Trophoblast cell (in vitro differentiated cells and primary cell): ENCODE measurements at regions not wholly inside any gene's neighbourhood (a gene's known extent, or its start where the extent isn't known, plus 50 kb on each side); places are given as distances from the start of the nearest gene placed in this dataset.

Experiments used
- DNase-seq, 2 donors: peaks; one replicate each; pipeline ENCODE4 v3.0.0-alpha.2; 2016
- H2AFZ ChIP-seq: 2 replicates; pipeline ENCODE4 v1.6.1; 2013; ENCODE audit warnings: low read length, moderate library complexity, mild to moderate bottlenecking; ENCODE audit not compliant: insufficient read depth, poor library complexity
- H2AK5ac ChIP-seq: 2 replicates; pipeline ENCODE4 v1.6.1; 2013; ENCODE audit warnings: mild to moderate bottlenecking, low read length
- H2BK120ac ChIP-seq: 2 replicates; pipeline ENCODE4 v1.6.1; 2013; ENCODE audit warnings: low read length, mild to moderate bottlenecking, moderate library complexity; ENCODE audit not compliant: insufficient read depth, poor library complexity
- H2BK12ac ChIP-seq: 2 replicates; pipeline ENCODE4 v1.6.1; 2013; ENCODE audit warnings: mild to moderate bottlenecking, low read length, moderate library complexity
- H2BK5ac ChIP-seq: 2 replicates; pipeline ENCODE4 v1.6.1; 2013; ENCODE audit warnings: low read length, low read depth, moderate library complexity, mild to moderate bottlenecking; ENCODE audit not compliant: poor library complexity
- H3K14ac ChIP-seq: 2 replicates; pipeline ENCODE4 v1.6.1; 2013; ENCODE audit warnings: mild to moderate bottlenecking, low read length
- H3K18ac ChIP-seq: 2 replicates; pipeline ENCODE4 v1.6.1; 2013; ENCODE audit warnings: mild to moderate bottlenecking, low read length
- H3K23ac ChIP-seq: 2 replicates; pipeline ENCODE4 v1.6.1; 2013; ENCODE audit warnings: low read length
- H3K27ac ChIP-seq: 2 replicates; pipeline ENCODE4 v1.5.1; 2013; ENCODE audit warnings: low read depth, mild to moderate bottlenecking, inconsistent platforms, low read length, moderate library complexity
- H3K27me3 ChIP-seq: 2 replicates; pipeline ENCODE4 v1.6.1; 2013; ENCODE audit warnings: inconsistent platforms, mild to moderate bottlenecking, low read length, moderate library complexity; ENCODE audit not compliant: insufficient read depth
- H3K36me3 ChIP-seq, 2 experiments: 1 replicate in 1 of 2; 2 replicates in 1 of 2; pipeline ENCODE4 v1.6.1; 2013; ENCODE audit warnings: low read length in 2 of 2, mild to moderate bottlenecking in 2 of 2, moderate library complexity in 1 of 2; ENCODE audit not compliant: insufficient read depth in 2 of 2, control insufficient read depth in 1 of 2
- H3K4ac ChIP-seq: 2 replicates; pipeline ENCODE4 v1.6.1; 2013; ENCODE audit warnings: low read depth, mild to moderate bottlenecking, low read length, moderate library complexity
- H3K4me1 ChIP-seq, 2 experiments: 1 replicate in 1 of 2; 2 replicates in 1 of 2; pipeline ENCODE4 v1.6.1; 2013; ENCODE audit warnings: low read length in 2 of 2, mild to moderate bottlenecking in 2 of 2, moderate library complexity in 1 of 2; ENCODE audit not compliant: insufficient read depth in 2 of 2, control insufficient read depth in 1 of 2
- H3K4me2 ChIP-seq: 2 replicates; pipeline ENCODE4 v1.6.1; 2013; ENCODE audit warnings: inconsistent platforms, mild to moderate bottlenecking, low read length, moderate library complexity
- H3K4me3 ChIP-seq: 2 replicates; pipeline ENCODE4 v1.5.1; 2013; ENCODE audit warnings: mild to moderate bottlenecking, low read depth, low read length, inconsistent platforms
- H3K79me1 ChIP-seq: one replicate; pipeline ENCODE4 v1.6.1; 2013; ENCODE audit warnings: low read length
- H3K79me2 ChIP-seq: 2 replicates; pipeline ENCODE4 v1.6.1; 2013; ENCODE audit warnings: low read length, mild to moderate bottlenecking; ENCODE audit not compliant: control insufficient read depth, insufficient read depth, poor library complexity
- H3K9ac ChIP-seq: 2 replicates; pipeline ENCODE4 v1.6.1; 2013; ENCODE audit warnings: mild to moderate bottlenecking, low read length
- H3K9me3 ChIP-seq: 2 replicates; pipeline ENCODE4 v1.6.1; 2013; ENCODE audit warnings: low read depth, mild to moderate bottlenecking, control low read depth, inconsistent platforms, low read length; ENCODE audit not compliant: insufficient read depth
- H4K12ac ChIP-seq: 2 replicates; pipeline ENCODE4 v1.6.1; 2013; ENCODE audit warnings: low read depth, mild to moderate bottlenecking, low read length, moderate library complexity
- H4K8ac ChIP-seq: 2 replicates; pipeline ENCODE4 v1.6.1; 2013; ENCODE audit warnings: low read depth, mild to moderate bottlenecking, low read length, moderate library complexity
- H4K91ac ChIP-seq: one replicate; pipeline ENCODE4 v1.6.1; 2013; ENCODE audit warnings: low read depth, mild to moderate bottlenecking, low read length, moderate library complexity
- WGBS: extraction: QIAGEN DNeasy Blood & Tissue Kit; methylation state at CpG from one replicate; pipeline ENCODE4 v1.1.7; 2013; ENCODE audit warnings: missing lambda C conversion rate; ENCODE audit not compliant: insufficient read length, insufficient coverage; ENCODE audit errors: extremely low coverage; 5-methylcytosine and 5-hydroxymethylcytosine counted together

DNA sequence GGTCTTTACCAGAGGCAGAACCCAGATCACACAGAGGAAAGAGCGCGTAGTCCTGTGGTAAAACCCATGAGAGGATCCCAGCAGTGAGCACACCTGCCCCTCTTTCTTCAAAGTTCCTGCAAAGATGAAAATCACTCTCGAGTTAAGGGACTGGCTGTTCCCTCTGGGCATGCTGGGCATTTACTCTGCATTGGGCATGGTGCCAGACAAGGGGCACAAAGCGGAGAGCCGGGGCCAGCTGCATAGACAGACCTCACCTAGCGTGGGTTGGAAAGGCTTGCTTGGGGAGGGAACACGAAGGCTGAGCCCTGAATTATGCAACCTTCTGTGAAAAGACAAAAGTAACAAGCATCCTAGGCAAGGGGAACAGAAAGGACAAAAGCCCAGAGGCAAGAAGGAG is 120.0 kb upstream of the TCERG1L start:
- Histone ChIP-seq H3K4ac (no peak overlapping the region), H3K4me2 (no peak overlapping the region), H3K4me3 (no peak overlapping the region), H3K18ac (no peak overlapping the region), H4K91ac (no peak overlapping the region), H4K12ac (no peak overlapping the region), H3K9ac (no peak overlapping the region), H3K23ac (no peak overlapping the region), H2AFZ (no peak overlapping the region), H3K9me3 (no peaks in the 10 kb centered on the region), H3K79me2 (no peaks in the 10 kb centered on the region), H2AK5ac (no peak overlapping the region), H3K27me3 (no peaks in the 10 kb centered on the region), H3K79me1 (no peaks in the 10 kb centered on the region), H3K14ac (no peak overlapping the region), H3K36me3 (no peaks in the 10 kb centered on the region), H3K27ac (no peak overlapping the region), H2BK120ac (no peak overlapping the region), H3K4me1 (no peaks in the 10 kb centered on the region), H2BK5ac (no peak overlapping the region), H2BK12ac (no peak overlapping the region), H4K8ac (no peak overlapping the region)
- DNase-seq = no peak
- no CpG with 5 or more reads among the region's 7 CpGs for WGBS

DNA sequence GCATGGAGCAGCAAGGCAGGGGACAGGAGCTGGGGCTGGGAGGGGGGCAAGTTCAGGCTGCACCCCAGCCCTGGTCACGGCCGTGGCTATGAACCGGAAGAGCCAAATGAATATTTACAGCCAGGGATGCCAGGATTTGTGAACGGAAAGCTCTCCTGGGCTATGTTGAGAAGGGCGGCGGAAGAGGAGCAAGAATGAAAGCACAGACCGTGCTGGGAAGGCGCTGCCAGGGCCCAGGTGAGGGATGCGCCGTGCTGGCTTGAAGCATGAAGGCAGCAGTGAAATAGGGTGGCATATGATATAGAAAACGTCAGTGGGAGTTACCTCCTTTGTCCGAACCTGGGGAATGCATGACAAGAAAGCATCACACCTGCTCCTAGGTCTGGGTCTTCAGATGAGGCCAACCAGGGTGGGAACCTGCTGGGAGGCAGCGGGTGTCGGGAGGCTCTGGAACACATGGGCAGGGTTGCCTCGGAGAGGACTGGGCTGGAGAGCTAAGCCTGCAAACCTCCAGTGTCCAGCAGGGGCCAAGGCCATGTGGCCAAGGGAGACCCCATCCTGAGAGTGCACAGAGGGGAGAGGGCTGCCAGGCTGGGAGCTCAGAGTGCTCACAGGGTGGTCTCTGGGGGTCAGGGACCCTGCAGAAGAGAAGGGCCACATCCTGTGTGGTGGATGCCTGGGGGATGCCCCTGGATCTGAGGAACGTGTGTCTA is 120.6 kb upstream of the TCERG1L start:
- H3K4me1 ChIP-seq = no peaks in the 10 kb centered on the region
- no peak overlapping the region for H3K4ac ChIP-seq
- H2AK5ac ChIP-seq = no peak overlapping the region
- no peaks in the 10 kb centered on the region for H3K36me3 ChIP-seq
- H4K8ac ChIP-seq = no peak overlapping the region
- no peaks in the 10 kb centered on the region for H3K27me3 ChIP-seq
- H4K91ac ChIP-seq = no peak overlapping the region
- no peak overlapping the region for H3K27ac ChIP-seq
- no peak overlapping the region for H3K14ac ChIP-seq
- H3K9ac ChIP-seq = peak overlapping the region; percentile 35
- H3K79me1 ChIP-seq = no peaks in the 10 kb centered on the region
- no peak overlapping the region for H2BK12ac ChIP-seq
- H3K18ac ChIP-seq = no peak overlapping the region
- H3K23ac ChIP-seq = no peak overlapping the region
- no peaks in the 10 kb centered on the region for H3K79me2 ChIP-seq
- H2BK5ac ChIP-seq = no peak overlapping the region
- no peak overlapping the region for H2BK120ac ChIP-seq
- no CpG with 5 or more reads among the region's 16 CpGs for WGBS
- no peak for DNase-seq
- no peak overlapping the region for H3K4me3 ChIP-seq
- no peak overlapping the region for H2AFZ ChIP-seq
- no peak overlapping the region for H4K12ac ChIP-seq
- no peaks in the 10 kb centered on the region for H3K9me3 ChIP-seq
- H3K4me2 ChIP-seq = no peak overlapping the region

DNA sequence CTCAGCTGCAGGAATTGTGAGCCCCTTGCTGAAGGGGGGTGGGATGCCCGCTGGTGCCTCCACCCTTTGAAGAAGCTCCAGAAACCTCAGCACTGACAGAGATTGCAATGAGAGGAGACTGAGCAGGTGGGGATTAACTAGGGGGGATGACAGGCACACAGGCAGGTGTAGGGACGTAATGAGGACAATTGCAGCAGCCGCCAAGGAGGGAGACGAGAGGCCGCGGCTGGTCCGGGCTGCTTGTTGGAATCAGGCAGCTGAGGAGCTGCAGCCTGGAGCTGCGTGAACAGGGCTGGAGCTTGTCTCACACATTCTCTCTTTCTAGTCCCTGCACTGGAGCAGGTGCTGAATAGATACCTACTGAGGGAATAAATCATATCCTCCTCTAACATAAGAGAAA is 122.0 kb upstream of the TCERG1L start:
- H3K79me2 ChIP-seq = no peaks in the 10 kb centered on the region
- no peak overlapping the region for H2AK5ac ChIP-seq
- H3K4me1 ChIP-seq = no peaks in the 10 kb centered on the region
- no peaks in the 10 kb centered on the region for H3K36me3 ChIP-seq
- H3K23ac ChIP-seq = no peak overlapping the region
- no peaks in the 10 kb centered on the region for H3K79me1 ChIP-seq
- DNase-seq = no peak
- no peaks in the 10 kb centered on the region for H3K27me3 ChIP-seq
- no peak overlapping the region for H3K4me2 ChIP-seq
- no peak overlapping the region for H2BK12ac ChIP-seq
- H2AFZ ChIP-seq = no peak overlapping the region
- no peak overlapping the region for H4K91ac ChIP-seq
- no peak overlapping the region for H3K18ac ChIP-seq
- H3K27ac ChIP-seq = no peak overlapping the region
- H4K12ac ChIP-seq = no peak overlapping the region
- H2BK120ac ChIP-seq = no peak overlapping the region
- H3K9ac ChIP-seq = no peak overlapping the region
- no peak overlapping the region for H3K4me3 ChIP-seq
- H2BK5ac ChIP-seq = no peak overlapping the region
- no peak overlapping the region for H4K8ac ChIP-seq
- no peaks in the 10 kb centered on the region for H3K9me3 ChIP-seq
- no peak overlapping the region for H3K4ac ChIP-seq
- no CpG with 5 or more reads among the region's 8 CpGs for WGBS
- H3K14ac ChIP-seq = no peak overlapping the region

DNA sequence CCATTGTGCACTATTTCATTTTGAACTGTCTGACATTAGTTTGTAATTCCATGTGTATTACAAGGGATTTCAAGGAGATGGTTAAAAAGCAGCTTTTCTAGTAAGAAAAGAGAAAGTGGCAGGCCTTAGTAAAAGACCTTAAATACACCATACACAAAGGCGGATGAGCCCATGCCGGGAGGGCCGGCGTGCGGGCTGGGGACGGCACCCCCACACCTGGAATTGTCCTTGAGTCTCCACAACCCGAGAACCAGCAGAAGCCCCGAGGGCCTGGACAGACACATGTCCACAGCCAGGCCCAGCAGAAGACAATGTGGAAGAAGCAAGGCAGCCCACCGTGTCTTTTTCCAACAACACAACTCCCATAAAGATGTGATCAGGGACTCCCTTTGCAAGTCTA is 123.7 kb upstream of the TCERG1L start:
- Histone ChIP-seq H3K14ac (no peak overlapping the region), H2BK120ac (no peak overlapping the region), H3K18ac (no peak overlapping the region), H3K27ac (no peak overlapping the region), H2AFZ (no peak overlapping the region), H3K4me2 (no peak overlapping the region), H3K23ac (no peak overlapping the region), H2AK5ac (no peak overlapping the region), H4K91ac (no peak overlapping the region), H4K8ac (no peak overlapping the region), H4K12ac (no peak overlapping the region), H3K9ac (no peak overlapping the region), H3K4ac (no peak overlapping the region), H3K4me3 (no peak overlapping the region), H3K79me2 (no peaks in the 10 kb centered on the region), H2BK12ac (no peak overlapping the region), H2BK5ac (no peak overlapping the region), H3K27me3 (no peaks in the 10 kb centered on the region), H3K9me3 (no peaks in the 10 kb centered on the region), H3K4me1 (no peaks in the 10 kb centered on the region), H3K79me1 (no peaks in the 10 kb centered on the region), H3K36me3 (no peaks in the 10 kb centered on the region)
- no peak for DNase-seq
- no CpG with 5 or more reads among the region's 9 CpGs for WGBS
